MM.1S (cell line): ENCODE measurements at regions not wholly inside any gene's neighbourhood (a gene's known extent, or its start where the extent isn't known, plus 50 kb on each side); places are given as distances from the start of the nearest gene placed in this dataset.

ENCODE experiments used
- DNase-seq: peaks from one replicate; pipeline ENCODE4 v3.0.0-alpha.2; 2015
- H2AFZ ChIP-seq: fragments of 300-600 bp; sonication (generic); 2 replicates; pipeline ENCODE4 v1.6.0; 2016; ENCODE audit warnings: antibody characterized with exemption, low read length
- H3F3A ChIP-seq: fragments of 300-600 bp; sonication (generic); 2 replicates; pipeline ENCODE4 v1.6.1; 2016; ENCODE audit warnings: mild to moderate bottlenecking, antibody characterized with exemption, low read length, moderate library complexity, mixed read lengths; ENCODE audit not compliant: insufficient read depth
- H3K27ac ChIP-seq: fragments of 300-600 bp; sonication (generic); 2 replicates; pipeline ENCODE4 v1.5.1; 2016; ENCODE audit warnings: mild to moderate bottlenecking, low read length
- H3K27me3 ChIP-seq: fragments of 300-600 bp; sonication (generic); replicated peaks from 2 replicates; pipeline ENCODE4 v1.6.0; 2016; ENCODE audit warnings: low read length; ENCODE audit not compliant: insufficient read depth
- H3K36me3 ChIP-seq: fragments of 300-600 bp; sonication (generic); replicated peaks from 2 replicates; pipeline ENCODE4 v1.6.1; 2016; ENCODE audit warnings: mild to moderate bottlenecking, low read length, mixed read lengths; ENCODE audit not compliant: insufficient read depth
- H3K4me1 ChIP-seq: fragments of 300-600 bp; sonication (generic); 2 replicates; pipeline ENCODE4 v1.6.1; 2016; ENCODE audit warnings: low read length, mixed read lengths
- H3K4me2 ChIP-seq: fragments of 300-600 bp; sonication (generic); 2 replicates; pipeline ENCODE4 v1.6.0; 2016; ENCODE audit warnings: low read depth, low read length
- H3K4me3 ChIP-seq: fragments of 300-600 bp; sonication (generic); 2 replicates; pipeline ENCODE4 v1.5.1; 2016; ENCODE audit warnings: low read length, mixed read lengths
- H3K79me2 ChIP-seq: fragments of 300-600 bp; sonication (generic); 2 replicates; pipeline ENCODE4 v1.6.1; 2016; ENCODE audit warnings: mixed run types, low read length, mixed read lengths
- H3K9ac ChIP-seq: fragments of 300-600 bp; sonication (generic); 2 replicates; pipeline ENCODE4 v1.6.1; 2016; ENCODE audit warnings: low read length, mixed read lengths
- H3K9me2 ChIP-seq: fragments of 300-600 bp; sonication (generic); replicated peaks from 2 replicates; pipeline ENCODE4 v1.6.1; 2016; ENCODE audit warnings: mild to moderate bottlenecking, low read length, mixed read lengths; ENCODE audit not compliant: insufficient read depth
- H3K9me3 ChIP-seq: fragments of 300-600 bp; sonication (generic); replicated peaks from 2 replicates; pipeline ENCODE4 v1.6.1; 2016; ENCODE audit warnings: mild to moderate bottlenecking, low read length, mixed read lengths; ENCODE audit not compliant: insufficient read depth
- H4K20me1 ChIP-seq: fragments of 300-600 bp; sonication (generic); 2 replicates; pipeline ENCODE4 v1.6.1; 2016; ENCODE audit warnings: mild to moderate bottlenecking, low read length, moderate library complexity, mixed read lengths; ENCODE audit not compliant: insufficient read depth
- EZH2 ChIP-seq: fragments of 300-600 bp; sonication (generic); optimal IDR thresholded peaks from 2 replicates; pipeline ENCODE3; 2017; ENCODE audit warnings: low read depth, mild to moderate bottlenecking, antibody characterized with exemption, low read length, mixed read lengths
- EZH2phosphoT487 ChIP-seq: fragments of 300-600 bp; sonication (generic); IDR thresholded peaks from 2 replicates; pipeline ENCODE4 v1.6.1; 2018; ENCODE audit warnings: antibody characterized with exemption, low read length
- TF ChIP-seq, protein P1 (sequence below): fragments of 300-600 bp; sonication (generic); IDR thresholded peaks from 2 replicates; pipeline ENCODE4 v1.5.1; 2016; ENCODE audit warnings: antibody characterized with exemption, low read length, mixed read lengths

DNA sequence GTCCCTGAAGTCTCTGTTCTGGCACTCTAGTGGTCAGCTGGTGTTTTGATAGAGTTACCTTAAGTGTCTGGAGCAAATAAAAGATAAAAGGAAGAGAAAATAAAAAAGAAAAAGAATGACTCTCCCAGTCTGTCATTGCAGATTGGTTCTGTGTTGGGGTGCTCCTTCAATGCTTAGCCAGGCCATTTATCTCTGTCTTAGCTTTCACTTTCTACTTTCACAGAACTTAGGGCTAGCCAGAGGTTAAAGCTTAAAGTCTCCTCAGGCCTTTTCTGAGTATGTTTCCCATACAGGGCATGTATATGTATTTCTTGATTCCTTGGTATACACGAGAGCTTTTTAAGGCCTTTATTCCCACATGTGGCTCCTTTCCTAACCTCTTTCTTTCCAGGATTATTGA lies 83.1 kb upstream of the TEX13D start:
- Histone ChIP-seq H3K27me3 (no peaks in the 10 kb centered on the region), H3K9me2 (no peaks in the 10 kb centered on the region), H3K4me2 (no peak overlapping the region), H4K20me1 (no peaks in the 10 kb centered on the region), H3K9me3 (no peaks in the 10 kb centered on the region), H3K79me2 (no peaks in the 10 kb centered on the region), H2AFZ (no peak overlapping the region), H3K4me3 (no peak overlapping the region), H3K36me3 (no peaks in the 10 kb centered on the region), H3F3A (no peaks in the 10 kb centered on the region), H3K4me1 (no peaks in the 10 kb centered on the region), H3K9ac (no peak overlapping the region), H3K27ac (no peak overlapping the region)
- DNase-seq, result no peak
- TF ChIP-seq, protein P1, sequence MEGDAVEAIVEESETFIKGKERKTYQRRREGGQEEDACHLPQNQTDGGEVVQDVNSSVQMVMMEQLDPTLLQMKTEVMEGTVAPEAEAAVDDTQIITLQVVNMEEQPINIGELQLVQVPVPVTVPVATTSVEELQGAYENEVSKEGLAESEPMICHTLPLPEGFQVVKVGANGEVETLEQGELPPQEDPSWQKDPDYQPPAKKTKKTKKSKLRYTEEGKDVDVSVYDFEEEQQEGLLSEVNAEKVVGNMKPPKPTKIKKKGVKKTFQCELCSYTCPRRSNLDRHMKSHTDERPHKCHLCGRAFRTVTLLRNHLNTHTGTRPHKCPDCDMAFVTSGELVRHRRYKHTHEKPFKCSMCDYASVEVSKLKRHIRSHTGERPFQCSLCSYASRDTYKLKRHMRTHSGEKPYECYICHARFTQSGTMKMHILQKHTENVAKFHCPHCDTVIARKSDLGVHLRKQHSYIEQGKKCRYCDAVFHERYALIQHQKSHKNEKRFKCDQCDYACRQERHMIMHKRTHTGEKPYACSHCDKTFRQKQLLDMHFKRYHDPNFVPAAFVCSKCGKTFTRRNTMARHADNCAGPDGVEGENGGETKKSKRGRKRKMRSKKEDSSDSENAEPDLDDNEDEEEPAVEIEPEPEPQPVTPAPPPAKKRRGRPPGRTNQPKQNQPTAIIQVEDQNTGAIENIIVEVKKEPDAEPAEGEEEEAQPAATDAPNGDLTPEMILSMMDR, result no peak
- TF ChIP-seq EZH2 (no peak), EZH2phosphoT487 (no peak)

DNA sequence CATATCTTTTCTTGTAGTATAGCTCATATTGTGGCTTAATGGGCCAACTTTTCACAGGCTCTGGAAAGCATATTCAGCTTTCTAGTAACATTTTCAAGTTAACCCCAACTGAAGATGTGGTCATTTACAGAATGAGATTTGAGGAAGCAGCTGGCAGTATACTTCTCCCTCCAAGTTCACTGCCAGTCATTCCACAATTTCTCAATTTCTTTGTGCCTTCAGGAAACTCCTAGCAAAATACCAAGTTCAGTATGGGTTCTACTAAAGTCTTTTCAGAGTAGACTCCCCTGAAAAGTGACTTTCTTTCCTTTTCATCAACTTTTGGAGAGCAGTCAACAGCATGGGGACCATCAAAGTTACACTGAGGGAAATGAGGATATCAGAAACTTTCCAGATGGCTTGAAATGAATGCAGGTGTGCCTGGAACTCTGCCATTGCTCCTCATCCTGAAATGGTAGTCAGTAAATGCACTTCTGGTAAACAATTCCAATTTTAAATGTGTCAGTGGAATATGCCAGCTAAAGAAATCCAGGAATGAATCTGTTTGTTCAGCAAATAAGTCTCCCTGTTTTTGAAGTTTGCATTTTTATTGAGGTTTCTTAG lies 81.5 kb upstream of the TEX13D start:
- H3K9ac ChIP-seq, result no peak overlapping the region
- no peak overlapping the region for H3K4me3 ChIP-seq
- TF ChIP-seq, protein P1, result no peak
- no peak for TF ChIP-seq EZH2phosphoT487
- no peak for TF ChIP-seq EZH2
- H3K79me2 ChIP-seq, result no peaks in the 10 kb centered on the region
- H2AFZ ChIP-seq, result no peak overlapping the region
- no peaks in the 10 kb centered on the region for H3K36me3 ChIP-seq
- H3K4me2 ChIP-seq, result no peak overlapping the region
- no peaks in the 10 kb centered on the region for H3K9me3 ChIP-seq
- H3K9me2 ChIP-seq, result no peaks in the 10 kb centered on the region
- H3F3A ChIP-seq, result no peaks in the 10 kb centered on the region
- no peaks in the 10 kb centered on the region for H3K27me3 ChIP-seq
- no peak overlapping the region for H3K27ac ChIP-seq
- H4K20me1 ChIP-seq, result no peaks in the 10 kb centered on the region
- DNase-seq, result no peak
- no peaks in the 10 kb centered on the region for H3K4me1 ChIP-seq

DNA sequence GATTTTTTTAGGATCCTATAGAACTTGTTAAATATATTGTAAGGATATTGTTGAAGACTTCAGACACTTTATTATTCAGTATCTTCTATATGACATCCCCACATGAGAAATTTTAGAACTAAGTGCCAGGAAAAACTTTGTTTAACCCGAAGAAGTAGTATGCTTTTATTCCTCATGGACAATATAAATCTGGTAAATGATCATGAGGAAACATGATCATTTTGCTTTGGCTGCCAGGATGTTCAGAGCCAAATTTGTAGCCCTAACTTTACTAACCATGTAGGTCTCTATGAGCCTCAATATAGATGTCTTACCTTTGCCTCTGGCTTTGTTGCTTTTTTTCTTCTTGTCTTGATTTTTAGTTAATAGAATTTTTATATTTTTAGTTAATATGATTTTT lies 77.8 kb upstream of the TEX13D start:
- H2AFZ ChIP-seq, result no peak overlapping the region
- H3K4me1 ChIP-seq, result no peaks in the 10 kb centered on the region
- H3K79me2 ChIP-seq, result no peaks in the 10 kb centered on the region
- TF ChIP-seq, protein P1, result no peak
- no peak for TF ChIP-seq EZH2
- TF ChIP-seq EZH2phosphoT487, result no peak
- DNase-seq, result no peak
- H3K36me3 ChIP-seq, result no peaks in the 10 kb centered on the region
- no peaks in the 10 kb centered on the region for H3K27me3 ChIP-seq
- no peaks in the 10 kb centered on the region for H3K9me2 ChIP-seq
- H3K9ac ChIP-seq, result no peak overlapping the region
- H4K20me1 ChIP-seq, result no peaks in the 10 kb centered on the region
- H3K27ac ChIP-seq, result no peak overlapping the region
- H3K9me3 ChIP-seq, result no peaks in the 10 kb centered on the region
- no peak overlapping the region for H3K4me3 ChIP-seq
- H3F3A ChIP-seq, result no peaks in the 10 kb centered on the region
- no peak overlapping the region for H3K4me2 ChIP-seq
